ENCODE measurements at regions not wholly inside any gene's neighbourhood (a gene's known extent, or its start where the extent isn't known, plus 50 kb on each side); places are given as distances from the start of the nearest gene placed in this dataset.

DNA sequence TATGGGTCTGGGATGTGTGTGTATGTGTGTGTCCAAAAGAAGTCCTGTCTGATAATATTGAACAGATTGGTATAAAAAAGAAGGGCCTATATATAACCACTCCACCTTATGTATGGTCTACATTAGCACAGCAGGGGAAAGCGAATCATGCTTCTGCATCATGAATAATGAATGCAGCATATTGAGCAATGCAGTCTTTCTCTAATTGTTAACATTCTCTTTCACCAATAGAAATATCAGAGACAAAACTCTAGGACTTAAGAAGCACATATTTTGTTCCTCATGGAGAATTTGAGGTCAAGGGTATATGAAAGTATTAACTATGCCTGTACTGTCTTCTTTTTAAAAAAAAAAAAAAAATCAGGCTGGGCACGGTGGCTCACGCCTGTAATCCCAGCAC lies 264.3 kb upstream of the NOCT start:
- no peak overlapping the region for H3K4me3 ChIP-seq (replicated peaks in 1 of 3; ENCODE audit: insufficient read depth in 1 of 3, low read depth in 1 of 3, low read length in 3 of 3)
- no peak for FAIRE-seq
- no peaks in the 10 kb centered on the region for H3K9me3 ChIP-seq (replicated peaks; ENCODE audit: control insufficient read depth, insufficient read depth, low read length)
- H3K4me2 ChIP-seq (ENCODE audit: insufficient read depth, low read length), result no peak overlapping the region
- CTCF ChIA-PET, result no interaction called here
- BruUV-seq (replicated peaks), result no TSS peak
- H3K79me2 ChIP-seq (ENCODE audit: control insufficient read depth, insufficient read depth, low read length), result no peaks in the 10 kb centered on the region
- DNase-seq (ENCODE audit: low read depth, low spot score), result no peak
- H3K9ac ChIP-seq (replicated peaks; ENCODE audit: extremely low read depth, insufficient read depth, low read length), result no peak overlapping the region
- no peak overlapping the region for H3K27ac ChIP-seq (ENCODE audit: insufficient read depth, low read depth, low read length)
- dilution Hi-C loops (cut with MboI; ENCODE audit: extremely low pct_ligation_motif_present, low sequenced_read_pairs) (no loop called here), intact Hi-C loops (cut with micrococcal nuclease) (no loop called here)
- no peak overlapping the region for H2AFZ ChIP-seq (ENCODE audit: low read depth, low read length)
- peaks cover 4 to 10% of the 10 kb centered on the region in 2 experiments for H3K27me3 ChIP-seq (ENCODE audit: control insufficient read depth in 2 of 2, insufficient read depth in 2 of 2, low read length in 2 of 2)
- no peaks in the 10 kb centered on the region for H3K9me1 ChIP-seq (replicated peaks; ENCODE audit: control insufficient read depth, extremely low read depth, insufficient read depth, low read length)
- no peaks in the 10 kb centered on the region for H3K36me3 ChIP-seq (ENCODE audit: control insufficient read depth in 2 of 2, extremely low read depth in 1 of 2, insufficient read depth in 2 of 2, low read length in 2 of 2)
- no peaks in the 10 kb centered on the region for H4K20me1 ChIP-seq (replicated peaks; ENCODE audit: control insufficient read depth, extremely low read depth, insufficient read depth, low read length)
- no peak for TF ChIP-seq POLR2A (IDR thresholded peaks at IDR 0.05; ENCODE audit: low read depth, low read length)
- no peak for TF ChIP-seq MYC (IDR thresholded peaks at IDR 0.05; ENCODE audit: low read depth, low read length)
- TF ChIP-seq, protein P1, sequence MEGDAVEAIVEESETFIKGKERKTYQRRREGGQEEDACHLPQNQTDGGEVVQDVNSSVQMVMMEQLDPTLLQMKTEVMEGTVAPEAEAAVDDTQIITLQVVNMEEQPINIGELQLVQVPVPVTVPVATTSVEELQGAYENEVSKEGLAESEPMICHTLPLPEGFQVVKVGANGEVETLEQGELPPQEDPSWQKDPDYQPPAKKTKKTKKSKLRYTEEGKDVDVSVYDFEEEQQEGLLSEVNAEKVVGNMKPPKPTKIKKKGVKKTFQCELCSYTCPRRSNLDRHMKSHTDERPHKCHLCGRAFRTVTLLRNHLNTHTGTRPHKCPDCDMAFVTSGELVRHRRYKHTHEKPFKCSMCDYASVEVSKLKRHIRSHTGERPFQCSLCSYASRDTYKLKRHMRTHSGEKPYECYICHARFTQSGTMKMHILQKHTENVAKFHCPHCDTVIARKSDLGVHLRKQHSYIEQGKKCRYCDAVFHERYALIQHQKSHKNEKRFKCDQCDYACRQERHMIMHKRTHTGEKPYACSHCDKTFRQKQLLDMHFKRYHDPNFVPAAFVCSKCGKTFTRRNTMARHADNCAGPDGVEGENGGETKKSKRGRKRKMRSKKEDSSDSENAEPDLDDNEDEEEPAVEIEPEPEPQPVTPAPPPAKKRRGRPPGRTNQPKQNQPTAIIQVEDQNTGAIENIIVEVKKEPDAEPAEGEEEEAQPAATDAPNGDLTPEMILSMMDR (IDR thresholded peaks at IDR 0.05; ENCODE audit: extremely low read depth in 1 of 2, insufficient read depth in 1 of 2, low read depth in 1 of 2, low read length in 2 of 2), result no peak
- TF ChIP-seq GATA2 (IDR thresholded peaks at IDR 0.05; ENCODE audit: insufficient read depth, insufficient read length, low read depth, low read length), result no peak
- TF ChIP-seq FOS (IDR thresholded peaks at IDR 0.05; ENCODE audit: borderline replicate concordance, insufficient read depth, low read length), result no peak
- TF ChIP-seq, protein P2, sequence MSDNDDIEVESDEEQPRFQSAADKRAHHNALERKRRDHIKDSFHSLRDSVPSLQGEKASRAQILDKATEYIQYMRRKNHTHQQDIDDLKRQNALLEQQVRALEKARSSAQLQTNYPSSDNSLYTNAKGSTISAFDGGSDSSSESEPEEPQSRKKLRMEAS (IDR thresholded peaks at IDR 0.05; ENCODE audit: insufficient read depth, insufficient read length), result no peak
- no peak for TF ChIP-seq EZH2 (IDR thresholded peaks at IDR 0.05; ENCODE audit: borderline replicate concordance, low read depth, low read length, severe bottlenecking)
- no peak for TF ChIP-seq JUN (IDR thresholded peaks at IDR 0.05; ENCODE audit: borderline replicate concordance, insufficient read depth, insufficient read length, low read depth)
- no peak for TF ChIP-seq POLR2AphosphoS5 (IDR thresholded peaks at IDR 0.05; ENCODE audit: insufficient read depth, low read depth, low read length)
- POLR2A ChIA-PET, result no interaction called here
- H3K4me1 ChIP-seq (ENCODE audit: control insufficient read depth, extremely low read depth, insufficient read depth, low read length), result no peaks in the 10 kb centered on the region
